Stimulated activated CD8-positive, alpha-beta memory T cell treated with anti-CD3 and anti-CD28 coated beads, Interleukin-15, amount 100 ng/mL, for 48 hours (primary cell): ENCODE measurements at regions not wholly inside any gene's neighbourhood (a gene's known extent, or its start where the extent isn't known, plus 50 kb on each side); places are given as distances from the start of the nearest gene placed in this dataset.
"Not testable (repeated sequence)": the region's sequence is repeated elsewhere in the genome, so short reads cannot be mapped to it uniquely, and the experiment has no call there.

Experiments used
- DNase-seq, 2 donors: peaks; one replicate each; pipeline ENCODE4 v3.0.0-alpha.2; 2020; ENCODE audit warnings: low read depth in 2 of 2

GRCh38 chr11:112705148-112705547 is 256.1 kb upstream of the NCAM1 start:
- no peak for DNase-seq

GRCh38 chr11:112706863-112707262 is 254.4 kb upstream of the NCAM1 start:
- DNase-seq = no peak

GRCh38 chr11:112714340-112714739 is 246.9 kb upstream of the NCAM1 start:
- not testable (repeated sequence) for DNase-seq

DNA sequence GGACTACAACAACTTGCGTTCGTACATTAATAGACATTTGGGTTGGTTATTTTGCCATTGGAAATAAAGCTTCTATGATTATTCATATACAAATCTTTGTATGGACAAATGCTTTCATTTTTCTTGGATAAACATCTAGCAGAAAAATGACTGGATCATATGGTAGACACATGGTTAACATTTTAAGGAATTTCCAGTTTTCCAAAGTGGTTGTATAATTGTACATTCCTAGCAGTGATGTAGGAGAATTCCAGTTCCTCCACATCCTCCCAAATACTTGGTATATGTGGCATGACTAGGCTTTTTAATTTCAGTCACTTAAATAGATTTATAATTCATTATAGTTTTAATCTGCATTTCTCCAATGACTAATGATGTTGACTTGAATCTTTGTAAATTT is 246.2 kb upstream of the NCAM1 start:
- DNase-seq = no peak

DNA sequence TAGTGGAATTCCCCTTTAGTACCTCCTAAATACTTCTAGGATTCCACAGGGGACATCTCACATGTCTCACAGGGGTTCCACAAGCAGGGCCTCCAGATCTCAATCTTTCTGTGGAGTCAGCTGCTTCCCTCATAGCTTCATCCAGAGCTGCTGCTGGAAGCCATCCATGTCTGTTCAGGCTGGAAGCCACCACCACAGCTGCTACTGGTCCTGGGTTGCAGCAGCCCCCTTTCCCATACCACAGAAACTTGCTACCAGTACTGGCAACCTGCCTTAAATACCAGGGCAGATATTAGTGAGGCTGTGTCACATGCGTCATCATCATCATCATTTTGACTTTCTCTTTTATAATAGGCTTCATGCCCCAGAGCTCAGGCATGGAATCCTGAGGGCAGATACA is 242.7 kb upstream of the NCAM1 start:
- no peak for DNase-seq

DNA sequence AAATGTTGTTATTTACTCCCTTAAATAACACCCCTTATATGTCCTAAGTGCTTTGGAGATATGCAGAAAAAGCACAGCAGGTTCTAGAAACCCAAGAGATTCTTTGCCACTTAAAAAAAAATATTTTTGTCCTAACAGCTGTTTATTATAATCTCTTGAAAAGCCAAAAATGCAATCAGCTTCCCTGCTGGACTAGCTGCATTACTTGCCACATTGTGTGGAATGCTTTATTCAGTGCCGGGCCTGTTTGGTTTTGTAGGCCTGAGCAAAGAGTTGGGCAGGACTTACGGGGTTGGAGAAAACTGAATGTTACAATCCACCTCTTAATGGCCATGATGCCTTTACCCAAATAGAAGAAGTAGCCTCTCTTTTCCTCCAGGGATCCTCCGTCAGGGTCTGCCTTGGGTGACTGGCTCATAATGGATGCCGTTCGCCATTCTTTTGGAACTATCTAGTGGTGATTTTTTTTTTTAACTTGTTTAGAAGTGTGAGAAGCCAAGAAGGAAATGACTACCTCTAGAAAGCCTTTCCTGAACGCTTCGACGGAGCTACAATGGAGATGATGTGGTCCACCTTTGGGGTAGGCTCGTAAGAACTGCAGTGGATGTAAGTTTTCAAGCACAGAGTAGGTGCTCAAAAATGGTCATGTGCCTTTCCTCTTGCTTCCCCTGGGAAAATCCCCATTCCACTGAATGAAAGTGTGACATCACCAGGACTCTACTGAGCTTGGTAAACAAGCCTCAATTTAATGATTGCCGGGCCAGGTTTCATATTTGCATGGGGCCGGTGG is 241.3 kb upstream of the NCAM1 start:
- DNase-seq = no peak

DNA sequence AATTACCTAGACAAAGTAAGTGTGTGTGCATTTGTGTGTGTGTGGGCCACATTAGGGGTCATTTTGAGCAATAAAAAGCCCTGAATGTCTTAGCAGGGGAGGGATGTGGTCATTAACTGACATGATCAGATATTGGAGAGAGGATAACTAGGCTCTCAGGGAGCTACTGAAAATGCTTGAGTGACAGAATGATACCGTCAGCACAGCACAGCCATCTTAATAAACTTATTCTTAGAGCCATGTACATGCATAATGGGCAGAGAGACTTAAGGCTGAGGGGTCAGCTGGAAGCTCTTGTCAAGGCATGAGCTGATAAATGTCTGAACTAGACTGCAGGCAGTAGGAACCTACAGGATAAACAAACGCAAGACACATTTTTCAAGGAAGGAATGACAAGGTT is 239.1 kb upstream of the NCAM1 start:
- no peak for DNase-seq

GRCh38 chr11:112722876-112723275 is 238.3 kb upstream of the NCAM1 start:
- no peak for DNase-seq

DNA sequence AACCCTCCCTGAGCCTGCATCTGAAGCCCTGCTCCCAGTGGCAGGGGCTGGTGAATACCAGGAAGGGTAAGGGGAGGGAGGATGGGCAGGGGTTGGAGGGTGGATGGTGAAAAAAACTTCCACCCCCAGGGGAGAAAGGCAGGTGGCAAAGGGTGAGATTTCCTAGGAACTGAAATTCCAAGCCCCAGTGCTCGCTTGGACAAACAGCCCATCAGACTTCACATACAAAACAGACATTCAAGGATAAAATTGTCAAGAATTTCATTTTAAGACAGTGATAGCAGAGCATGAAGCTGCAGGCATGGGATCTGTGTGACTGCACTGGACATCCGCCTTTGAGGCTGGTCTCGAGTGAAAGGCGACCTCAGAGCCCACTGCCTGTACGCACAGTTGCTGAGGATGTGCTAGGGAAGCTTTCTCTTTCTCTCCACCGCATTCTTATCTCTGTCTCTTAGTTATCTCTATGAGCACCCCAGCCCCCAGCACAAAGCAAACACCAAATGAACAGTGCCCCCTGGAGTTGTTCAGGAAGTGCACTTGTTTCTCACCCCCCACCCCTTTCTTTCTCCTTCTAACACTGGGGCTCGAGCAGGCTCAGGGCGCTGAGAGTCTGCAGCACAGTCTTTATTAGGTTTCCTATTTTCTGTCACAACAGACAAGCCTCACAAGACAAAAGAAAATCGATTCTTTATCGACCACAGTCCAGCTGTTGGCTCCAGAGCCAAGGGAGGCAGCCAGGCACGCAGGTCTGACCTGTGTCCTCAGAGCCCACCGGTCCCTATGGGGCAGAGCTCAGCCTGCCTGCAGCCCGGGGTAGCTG is 237.3 kb upstream of the NCAM1 start:
- no peak for DNase-seq

DNA sequence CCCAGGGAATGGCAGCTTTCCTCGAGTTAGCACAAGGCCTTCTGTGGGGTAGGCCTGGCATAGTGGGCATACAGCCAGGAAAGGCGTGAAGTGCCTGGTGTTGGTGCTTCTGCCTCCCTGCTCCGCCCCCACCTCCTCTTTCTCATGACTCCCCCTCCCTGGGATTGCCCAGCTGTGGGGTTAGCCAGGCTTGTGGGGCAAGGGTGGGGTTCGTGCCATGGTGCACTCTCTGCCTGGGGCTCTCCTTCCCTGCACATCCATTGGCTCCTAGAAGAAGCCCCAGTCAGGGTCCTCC is 236.8 kb upstream of the NCAM1 start:
- no peak for DNase-seq

DNA sequence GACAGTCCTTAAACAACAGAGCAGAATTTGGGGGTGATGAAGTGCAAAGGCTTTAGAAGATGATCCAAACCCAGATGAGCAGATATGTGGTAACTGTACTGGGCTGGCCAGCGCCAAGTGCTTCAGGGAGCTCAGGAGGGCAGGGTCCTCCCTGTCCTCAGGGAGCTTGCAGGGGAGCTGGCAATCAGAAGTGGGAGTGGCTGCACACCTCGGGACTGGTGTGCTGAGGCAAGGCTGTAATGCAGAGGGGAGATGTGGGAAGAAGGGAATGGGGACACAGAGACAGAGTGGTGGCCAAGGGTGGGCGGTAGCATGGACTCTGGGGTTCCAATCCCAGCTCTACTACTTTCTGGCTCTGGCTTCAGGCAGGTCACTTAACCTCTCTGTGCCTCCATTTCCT is 235.6 kb upstream of the NCAM1 start:
- no peak for DNase-seq

DNA sequence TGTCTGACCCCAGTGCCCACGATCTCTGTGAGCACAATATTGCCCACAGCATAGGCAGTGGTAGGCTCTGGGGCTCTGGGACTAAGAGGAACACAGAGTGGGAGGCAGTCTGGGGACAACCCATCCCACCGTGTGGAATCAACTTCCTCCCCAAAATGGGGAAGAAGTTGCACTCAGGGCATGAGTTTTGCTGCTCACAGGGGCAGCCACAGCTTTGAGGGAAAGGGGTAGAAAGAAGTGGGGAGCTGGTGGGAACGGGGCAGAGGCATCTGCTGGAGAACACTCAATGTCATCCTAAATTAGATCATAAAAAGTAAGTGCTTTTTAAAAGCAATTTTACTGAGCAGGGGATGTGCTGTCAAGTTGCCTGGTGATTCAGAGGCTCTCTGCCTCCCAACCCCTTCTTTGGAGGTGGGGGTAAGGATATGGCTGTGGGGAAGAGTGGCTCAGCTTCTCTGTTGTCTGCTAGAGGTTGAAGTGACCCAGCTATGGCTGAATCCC is 233.8 kb upstream of the NCAM1 start:
- no peak for DNase-seq

- DNase-seq = no peak
Observed at GRCh38 chr11:112728288-112728687, 232.9 kb upstream of the NCAM1 start.

DNA sequence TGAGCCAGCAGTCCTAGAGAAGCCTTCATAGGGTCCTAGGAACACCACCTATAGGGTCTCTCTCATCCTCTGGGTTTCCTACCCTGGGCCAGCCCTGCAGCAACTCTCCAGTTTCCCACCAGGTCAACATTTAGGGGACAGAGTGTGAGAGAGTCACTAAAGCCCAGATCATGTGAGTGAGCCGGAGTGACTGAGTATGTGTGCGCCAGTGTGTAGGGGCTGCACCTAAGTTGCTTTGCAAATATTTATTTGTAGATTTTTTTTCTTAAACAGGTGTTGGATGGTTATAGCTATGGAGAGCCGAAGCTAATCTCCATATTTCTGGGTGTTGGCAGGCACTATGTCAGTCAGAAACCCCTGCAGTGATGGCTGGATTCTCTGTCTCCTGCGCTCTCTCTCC is 232.5 kb upstream of the NCAM1 start:
- DNase-seq = no peak

DNA sequence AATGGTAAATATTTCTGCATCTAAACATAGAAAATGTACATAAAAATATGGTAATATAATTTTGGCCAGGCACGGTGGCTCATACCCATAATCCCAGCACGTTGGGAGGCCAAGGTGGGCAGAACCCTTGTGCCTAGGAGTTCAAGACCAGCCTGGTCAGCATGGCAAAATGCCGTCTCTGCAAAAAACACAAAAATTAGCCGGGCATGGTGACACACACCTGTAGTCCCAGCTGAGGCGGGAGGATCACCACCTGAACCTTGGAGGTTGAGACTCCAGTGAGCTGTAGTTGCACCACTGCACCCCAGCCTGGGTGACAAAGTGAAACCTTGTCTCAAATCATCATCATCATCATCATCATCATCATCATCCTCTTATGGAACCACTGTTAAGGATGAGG is 230.6 kb upstream of the NCAM1 start:
- DNase-seq = no peak

- no peak for DNase-seq
Observed at GRCh38 chr11:112731538-112731937, 229.7 kb upstream of the NCAM1 start.

- DNase-seq = no peak
Observed at GRCh38 chr11:112732031-112732430, 229.2 kb upstream of the NCAM1 start.

DNA sequence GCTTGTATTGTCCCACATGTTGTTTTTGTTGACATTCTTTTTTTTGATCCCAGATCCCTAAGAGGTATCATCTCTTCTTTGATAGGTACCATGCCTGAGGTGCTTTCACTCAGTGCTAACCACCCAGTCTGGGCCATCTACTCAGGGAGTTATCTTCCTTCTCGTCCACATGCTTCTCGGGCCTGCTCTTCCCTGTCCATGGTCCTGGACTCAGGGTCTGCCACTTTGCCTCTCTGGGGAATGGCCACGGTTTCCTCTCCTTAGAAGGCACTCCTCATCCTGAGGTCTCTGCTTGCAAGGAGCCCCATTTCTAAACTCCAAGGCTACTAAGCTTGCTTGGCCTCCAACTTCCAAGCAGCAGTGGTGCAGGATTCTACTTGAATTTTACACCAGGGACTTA is 227.0 kb upstream of the NCAM1 start:
- DNase-seq = no peak

DNA sequence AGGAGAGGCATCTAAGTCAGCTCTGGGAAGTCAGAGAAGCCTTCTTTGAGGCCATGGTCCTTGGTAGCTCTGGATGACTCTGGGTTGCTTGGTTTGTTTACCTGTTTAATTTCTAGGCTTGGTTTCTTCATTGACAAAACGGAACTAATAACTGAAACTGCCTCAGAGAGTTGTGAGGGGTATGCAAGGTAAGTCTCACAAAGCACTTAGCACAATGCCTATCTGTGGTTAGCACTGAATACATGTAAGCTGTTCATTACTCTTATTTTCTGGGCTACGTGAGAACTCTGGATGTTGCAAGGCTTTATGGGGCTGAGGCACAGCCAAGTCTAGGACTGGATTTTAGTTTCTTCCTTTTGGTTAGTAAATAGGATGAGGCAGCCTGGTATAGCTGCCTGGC is 225.8 kb upstream of the NCAM1 start:
- DNase-seq = no peak

- DNase-seq = no peak
Observed at GRCh38 chr11:112744041-112744440, 217.2 kb upstream of the NCAM1 start.

DNA sequence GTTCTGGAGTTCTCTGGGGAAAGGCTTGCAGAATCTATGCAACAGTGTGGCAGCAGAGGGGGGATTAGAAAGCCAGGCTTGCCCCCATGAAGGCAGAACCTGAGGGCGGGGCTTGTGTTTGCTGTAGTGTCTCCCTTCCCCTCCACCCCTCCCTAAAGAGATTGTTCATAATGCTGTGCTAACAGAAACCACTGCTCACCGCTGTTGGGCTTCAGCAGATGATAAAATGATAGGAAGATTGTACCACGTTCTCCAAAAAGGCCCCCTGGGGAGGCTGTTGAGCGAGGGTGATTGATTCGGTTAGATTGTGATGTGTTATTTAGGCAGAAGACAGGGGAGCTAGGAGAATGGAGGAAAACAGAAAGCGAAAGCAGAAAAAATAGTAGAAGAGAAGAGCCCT is 215.2 kb upstream of the NCAM1 start:
- no peak for DNase-seq

DNA sequence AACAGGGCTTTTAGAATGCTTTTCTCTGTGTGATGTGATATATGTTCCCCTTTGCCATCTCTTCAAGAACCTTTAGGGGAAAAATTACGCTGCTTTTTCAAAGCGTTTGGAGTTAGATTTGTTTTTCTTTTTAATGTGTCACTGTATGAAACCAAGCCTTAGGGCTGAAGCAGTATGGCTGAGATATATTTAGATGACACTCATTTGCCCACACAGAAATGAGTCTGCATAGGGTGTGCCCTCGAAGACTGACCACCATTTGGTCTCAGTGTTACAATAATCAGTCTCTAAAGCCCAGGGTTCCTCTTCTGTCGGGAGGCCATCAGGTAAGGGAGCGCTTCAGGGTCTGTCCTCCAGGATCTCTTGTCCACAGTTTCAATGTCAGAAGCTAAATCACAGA is 213.0 kb upstream of the NCAM1 start:
- no peak for DNase-seq
